OCI-LY3 (cell line): ENCODE measurements at regions not wholly inside any gene's neighbourhood (a gene's known extent, or its start where the extent isn't known, plus 50 kb on each side); places are given as distances from the start of the nearest gene placed in this dataset.

Experiments
- H2AFZ ChIP-seq: fragments of 200-600, 300-600 bp; shearing (Covaris generic); 2 replicates; pipeline ENCODE4 v1.6.0; 2014; ENCODE audit warnings: antibody characterized with exemption, low read depth, low read length
- H3K27ac ChIP-seq: fragments of 200-600, 300-600 bp; sonication (generic); 2 replicates; pipeline ENCODE4 v1.5.1; 2014; ENCODE audit warnings: mild to moderate bottlenecking, low read length, moderate library complexity, mixed read lengths
- H3K27me3 ChIP-seq: fragments of 200-600, 300-600 bp; sonication (generic); 2 replicates; pipeline ENCODE4 v1.6.1; 2014; ENCODE audit warnings: low read depth, low read length, mixed read lengths
- H3K36me3 ChIP-seq: fragments of 200-600, 300-600 bp; sonication (generic); replicated peaks from 2 replicates; pipeline ENCODE3; 2014; ENCODE audit warnings: low read depth, low read length, mixed read lengths
- H3K4me1 ChIP-seq: fragments of 300-600, 200-600 bp; sonication (generic); 2 replicates; pipeline ENCODE4 v1.6.1; 2014; ENCODE audit warnings: low read length, mixed read lengths
- H3K4me2 ChIP-seq: fragments of 200-600, 300-600 bp; sonication (generic); 2 replicates; pipeline ENCODE4 v1.6.1; 2014; ENCODE audit warnings: low read length, mixed read lengths
- H3K4me3 ChIP-seq: fragments of 300-600, 200-600 bp; sonication (generic); 2 replicates; pipeline ENCODE4 v1.5.1; 2014; ENCODE audit warnings: antibody characterized with exemption, mild to moderate bottlenecking, low read length, moderate library complexity
- H3K79me2 ChIP-seq: fragments of 300-600, 200-600 bp; shearing (Covaris generic); 2 replicates; pipeline ENCODE4 v1.6.1; 2014; ENCODE audit warnings: mild to moderate bottlenecking, low read length, mixed read lengths
- H3K9ac ChIP-seq: fragments of 300-600, 200-600 bp; shearing (Covaris generic); 2 replicates; pipeline ENCODE4 v1.6.0; 2014; ENCODE audit warnings: mild to moderate bottlenecking, low read length, moderate library complexity
- H3K9me3 ChIP-seq: fragments of 200-600, 300-600 bp; shearing (Covaris generic); 2 replicates; pipeline ENCODE4 v1.6.1; 2014; ENCODE audit warnings: low read length, mixed read lengths; ENCODE audit not compliant: insufficient read depth
- H4K20me1 ChIP-seq: fragments of 200-600, 300-600 bp; sonication (generic); 2 replicates; pipeline ENCODE4 v1.6.1; 2016; ENCODE audit warnings: low read length, mixed read lengths; ENCODE audit not compliant: insufficient read depth
- EZH2phosphoT487 ChIP-seq: fragments of 200-600 bp; shearing (Covaris generic); IDR thresholded peaks from 2 replicates; pipeline ENCODE4 v1.6.1; 2018; ENCODE audit warnings: antibody characterized with exemption, mixed run types, low read depth
- TF ChIP-seq, protein P1 (sequence below): fragments of 200-600, 300-600 bp; sonication (generic); IDR thresholded peaks from 2 replicates; pipeline ENCODE4 v1.5.1; 2014; ENCODE audit warnings: antibody characterized with exemption, low read length, low read depth

DNA sequence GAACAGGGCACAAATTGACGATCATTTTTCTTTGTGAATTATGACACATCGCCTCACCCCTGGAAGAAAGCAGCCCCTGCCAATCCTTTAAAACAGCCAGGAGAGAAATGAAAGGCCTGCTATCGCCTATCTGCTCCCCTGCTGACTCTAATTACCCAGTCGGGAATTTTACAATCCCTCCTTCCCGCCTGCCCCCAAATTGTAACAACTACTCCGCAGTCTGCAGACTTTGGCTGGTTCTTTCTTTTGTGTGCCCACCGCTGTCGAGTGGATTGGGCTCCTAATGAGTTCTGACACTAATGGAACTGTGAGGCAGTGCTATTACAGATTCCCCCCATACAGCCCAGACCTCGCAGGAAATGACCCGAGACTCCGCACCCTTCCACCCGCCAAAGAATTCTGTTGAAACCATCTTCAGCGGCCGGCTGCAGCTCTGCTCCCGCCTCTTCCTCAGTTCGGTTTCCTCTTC lies 281.2 kb upstream of the PARD3B start:
- Histone ChIP-seq H3K4me1 (0 out of 2 replicates have a peak, but pooled peaks cover 3% of the 10 kb centered on the region), H3K4me2 (no peak overlapping the region), H3K9me3 (no peaks in the 10 kb centered on the region), H3K36me3 (no peaks in the 10 kb centered on the region), H3K27me3 (0 out of 2 replicates have a peak, but pooled peaks cover 5% of the 10 kb centered on the region), H3K4me3 (no peak overlapping the region), H3K27ac (no peak overlapping the region), H3K9ac (no peak overlapping the region), H4K20me1 (no peaks in the 10 kb centered on the region), H3K79me2 (no peaks in the 10 kb centered on the region), H2AFZ (no peak overlapping the region)
- no peak for TF ChIP-seq EZH2phosphoT487
- TF ChIP-seq, protein P1, sequence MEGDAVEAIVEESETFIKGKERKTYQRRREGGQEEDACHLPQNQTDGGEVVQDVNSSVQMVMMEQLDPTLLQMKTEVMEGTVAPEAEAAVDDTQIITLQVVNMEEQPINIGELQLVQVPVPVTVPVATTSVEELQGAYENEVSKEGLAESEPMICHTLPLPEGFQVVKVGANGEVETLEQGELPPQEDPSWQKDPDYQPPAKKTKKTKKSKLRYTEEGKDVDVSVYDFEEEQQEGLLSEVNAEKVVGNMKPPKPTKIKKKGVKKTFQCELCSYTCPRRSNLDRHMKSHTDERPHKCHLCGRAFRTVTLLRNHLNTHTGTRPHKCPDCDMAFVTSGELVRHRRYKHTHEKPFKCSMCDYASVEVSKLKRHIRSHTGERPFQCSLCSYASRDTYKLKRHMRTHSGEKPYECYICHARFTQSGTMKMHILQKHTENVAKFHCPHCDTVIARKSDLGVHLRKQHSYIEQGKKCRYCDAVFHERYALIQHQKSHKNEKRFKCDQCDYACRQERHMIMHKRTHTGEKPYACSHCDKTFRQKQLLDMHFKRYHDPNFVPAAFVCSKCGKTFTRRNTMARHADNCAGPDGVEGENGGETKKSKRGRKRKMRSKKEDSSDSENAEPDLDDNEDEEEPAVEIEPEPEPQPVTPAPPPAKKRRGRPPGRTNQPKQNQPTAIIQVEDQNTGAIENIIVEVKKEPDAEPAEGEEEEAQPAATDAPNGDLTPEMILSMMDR, result no peak

- no peak overlapping the region for H3K4me3 ChIP-seq
- H3K9ac ChIP-seq, result no peak overlapping the region
- H2AFZ ChIP-seq, result no peak overlapping the region
- H4K20me1 ChIP-seq, result no peaks in the 10 kb centered on the region
- H3K36me3 ChIP-seq, result no peaks in the 10 kb centered on the region
- no peaks in the 10 kb centered on the region for H3K79me2 ChIP-seq
- no peak overlapping the region for H3K27ac ChIP-seq
- H3K4me1 ChIP-seq, result 0 out of 2 replicates have a peak, but pooled peaks cover 3% of the 10 kb centered on the region
- H3K9me3 ChIP-seq, result no peaks in the 10 kb centered on the region
- no peak for TF ChIP-seq EZH2phosphoT487
- TF ChIP-seq, protein P1, result no peak
- 0 out of 2 replicates have a peak, but pooled peaks cover 5% of the 10 kb centered on the region for H3K27me3 ChIP-seq
- no peak overlapping the region for H3K4me2 ChIP-seq
These were observed 280.6 kb upstream of the PARD3B start for GRCh38 chr2:204264621-204265140.

GRCh38 chr2:204265681-204266181 lies 279.5 kb upstream of the PARD3B start:
- no peaks in the 10 kb centered on the region for H3K9me3 ChIP-seq
- no peak overlapping the region for H3K4me3 ChIP-seq
- no peaks in the 10 kb centered on the region for H3K79me2 ChIP-seq
- TF ChIP-seq, protein P1, result no peak
- TF ChIP-seq EZH2phosphoT487, result no peak
- no peak overlapping the region for H3K4me2 ChIP-seq
- H4K20me1 ChIP-seq, result no peaks in the 10 kb centered on the region
- H3K4me1 ChIP-seq, result no peaks in the 10 kb centered on the region
- H3K27ac ChIP-seq, result no peak overlapping the region
- H3K27me3 ChIP-seq, result 0 out of 2 replicates have a peak, but pooled peaks cover 5% of the 10 kb centered on the region
- no peak overlapping the region for H3K9ac ChIP-seq
- no peaks in the 10 kb centered on the region for H3K36me3 ChIP-seq
- H2AFZ ChIP-seq, result no peak overlapping the region

DNA sequence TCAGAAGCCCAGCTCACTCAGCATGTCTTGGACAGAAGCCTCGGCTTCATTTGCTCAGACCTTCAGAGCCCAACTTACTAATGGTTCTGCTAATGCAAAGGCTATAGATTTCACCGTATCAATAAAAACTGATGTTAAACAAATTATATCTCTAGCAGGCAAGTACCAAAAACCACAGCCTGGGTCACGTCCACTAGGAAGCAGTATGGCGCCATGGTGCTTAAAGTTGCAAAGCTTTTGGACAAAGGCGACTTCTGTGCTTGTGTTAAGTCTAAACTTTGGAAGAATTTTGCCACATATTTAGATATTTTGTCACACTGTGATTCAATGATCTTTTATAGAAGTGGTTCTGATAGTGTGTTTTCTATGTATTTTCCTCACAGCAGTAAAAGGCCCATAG lies 276.8 kb upstream of the PARD3B start:
- H3K36me3 ChIP-seq, result no peaks in the 10 kb centered on the region
- no peak overlapping the region for H3K4me2 ChIP-seq
- no peaks in the 10 kb centered on the region for H3K9me3 ChIP-seq
- no peak overlapping the region for H3K9ac ChIP-seq
- TF ChIP-seq EZH2phosphoT487, result no peak
- TF ChIP-seq, protein P1, result no peak
- no peaks in the 10 kb centered on the region for H3K4me1 ChIP-seq
- no peak overlapping the region for H3K4me3 ChIP-seq
- H2AFZ ChIP-seq, result no peak overlapping the region
- H3K27ac ChIP-seq, result no peak overlapping the region
- peaks cover 10% of the 10 kb centered on the region; the same call in 1 of the 2 replicates for H3K27me3 ChIP-seq
- H4K20me1 ChIP-seq, result no peaks in the 10 kb centered on the region
- no peaks in the 10 kb centered on the region for H3K79me2 ChIP-seq
